ENCODE measurements at regions not wholly inside any gene's neighbourhood (a gene's known extent, or its start where the extent isn't known, plus 50 kb on each side); places are given as distances from the start of the nearest gene placed in this dataset.

- Histone ChIP-seq H3K27me3 (no peaks in the 10 kb centered on the region), H3K4me3 (no peak overlapping the region), H3K9me3 (no peaks in the 10 kb centered on the region), H3K36me3 (no peaks in the 10 kb centered on the region), H3K27ac (no peak overlapping the region), H3K4me1 (no peaks in the 10 kb centered on the region)
- TF ChIP-seq POLR2A (IDR thresholded peaks at IDR 0.05): no peak
- TF ChIP-seq, protein P1, sequence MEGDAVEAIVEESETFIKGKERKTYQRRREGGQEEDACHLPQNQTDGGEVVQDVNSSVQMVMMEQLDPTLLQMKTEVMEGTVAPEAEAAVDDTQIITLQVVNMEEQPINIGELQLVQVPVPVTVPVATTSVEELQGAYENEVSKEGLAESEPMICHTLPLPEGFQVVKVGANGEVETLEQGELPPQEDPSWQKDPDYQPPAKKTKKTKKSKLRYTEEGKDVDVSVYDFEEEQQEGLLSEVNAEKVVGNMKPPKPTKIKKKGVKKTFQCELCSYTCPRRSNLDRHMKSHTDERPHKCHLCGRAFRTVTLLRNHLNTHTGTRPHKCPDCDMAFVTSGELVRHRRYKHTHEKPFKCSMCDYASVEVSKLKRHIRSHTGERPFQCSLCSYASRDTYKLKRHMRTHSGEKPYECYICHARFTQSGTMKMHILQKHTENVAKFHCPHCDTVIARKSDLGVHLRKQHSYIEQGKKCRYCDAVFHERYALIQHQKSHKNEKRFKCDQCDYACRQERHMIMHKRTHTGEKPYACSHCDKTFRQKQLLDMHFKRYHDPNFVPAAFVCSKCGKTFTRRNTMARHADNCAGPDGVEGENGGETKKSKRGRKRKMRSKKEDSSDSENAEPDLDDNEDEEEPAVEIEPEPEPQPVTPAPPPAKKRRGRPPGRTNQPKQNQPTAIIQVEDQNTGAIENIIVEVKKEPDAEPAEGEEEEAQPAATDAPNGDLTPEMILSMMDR (IDR thresholded peaks at IDR 0.05): no peak
- no peak for TF ChIP-seq POLR2AphosphoS5 (IDR thresholded peaks at IDR 0.05; ENCODE audit: insufficient read depth in 1 of 2, low read depth in 1 of 2)
- intact Hi-C loops (cut with DNase I): no loop called here
- DNase-seq (ENCODE audit: extremely low spot score in 2 of 2): no peak
Observed at GRCh38 chr5:51986733-51987132, 603.5 kb downstream of the ISL1 start.

DNA sequence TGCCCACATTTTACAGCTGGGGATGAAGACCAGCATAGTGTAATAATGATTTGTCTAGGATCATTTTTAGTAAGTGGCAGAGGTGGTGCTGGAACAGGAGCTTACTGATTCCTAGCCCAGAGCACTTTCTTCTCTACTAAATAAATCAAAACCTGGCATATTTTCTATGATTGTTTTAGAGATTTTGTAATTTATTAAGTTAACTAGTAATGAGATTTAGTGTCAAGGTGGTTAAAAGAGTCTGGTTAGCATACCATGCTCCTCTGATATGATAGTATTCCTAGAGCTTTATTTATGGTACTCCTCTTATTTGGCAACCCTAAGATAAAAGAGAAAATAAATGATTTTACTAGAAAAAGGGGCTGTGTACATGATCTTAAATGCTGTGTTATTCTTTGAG is 604.0 kb downstream of the ISL1 start:
- Histone ChIP-seq H3K9me3 (no peaks in the 10 kb centered on the region), H3K4me1 (no peaks in the 10 kb centered on the region), H3K27me3 (no peaks in the 10 kb centered on the region), H3K36me3 (no peaks in the 10 kb centered on the region), H3K27ac (no peak overlapping the region), H3K4me3 (no peak overlapping the region)
- TF ChIP-seq POLR2A (IDR thresholded peaks at IDR 0.05) (no peak), POLR2AphosphoS5 (IDR thresholded peaks at IDR 0.05; ENCODE audit: insufficient read depth in 1 of 2, low read depth in 1 of 2) (no peak)
- TF ChIP-seq, protein P1 (IDR thresholded peaks at IDR 0.05): no peak
- intact Hi-C loops (cut with DNase I): no loop called here
- DNase-seq (ENCODE audit: extremely low spot score in 2 of 2): no peak

DNA sequence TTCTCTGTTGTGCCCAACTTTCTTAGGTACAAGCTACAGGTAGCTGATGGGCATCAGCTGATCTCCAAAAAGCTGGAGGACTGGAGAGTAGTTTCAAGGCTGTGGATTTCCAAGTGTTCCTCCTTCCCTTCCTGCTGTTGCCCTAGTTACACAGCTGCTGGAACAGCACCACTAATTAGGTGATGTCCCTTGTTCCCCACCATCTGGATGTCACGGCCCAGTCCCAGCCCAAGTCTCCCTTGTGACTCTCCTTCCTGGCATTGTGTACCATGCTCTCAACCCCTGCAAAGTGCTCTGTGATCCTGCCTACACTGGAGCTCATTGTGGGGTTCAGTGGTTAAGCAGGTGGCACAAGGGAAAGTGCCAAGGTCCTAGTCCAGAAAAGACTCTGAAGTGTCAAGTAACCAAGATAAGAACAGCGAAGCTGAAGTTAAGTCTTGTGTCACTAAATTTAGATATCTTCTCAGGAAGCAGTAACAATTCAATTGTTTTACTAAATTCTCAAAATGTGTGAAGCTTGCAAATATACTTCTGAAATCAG is 604.5 kb downstream of the ISL1 start:
- Histone ChIP-seq H3K27ac (no peak overlapping the region), H3K4me1 (no peaks in the 10 kb centered on the region), H3K9me3 (no peaks in the 10 kb centered on the region), H3K36me3 (no peaks in the 10 kb centered on the region), H3K4me3 (no peak overlapping the region), H3K27me3 (no peaks in the 10 kb centered on the region)
- DNase-seq (ENCODE audit: extremely low spot score in 2 of 2): no peak
- intact Hi-C loops (cut with DNase I): no loop called here
- TF ChIP-seq, protein P1 (IDR thresholded peaks at IDR 0.05): no peak
- TF ChIP-seq POLR2A (IDR thresholded peaks at IDR 0.05): no peak
- no peak for TF ChIP-seq POLR2AphosphoS5 (IDR thresholded peaks at IDR 0.05; ENCODE audit: insufficient read depth in 1 of 2, low read depth in 1 of 2)

DNA sequence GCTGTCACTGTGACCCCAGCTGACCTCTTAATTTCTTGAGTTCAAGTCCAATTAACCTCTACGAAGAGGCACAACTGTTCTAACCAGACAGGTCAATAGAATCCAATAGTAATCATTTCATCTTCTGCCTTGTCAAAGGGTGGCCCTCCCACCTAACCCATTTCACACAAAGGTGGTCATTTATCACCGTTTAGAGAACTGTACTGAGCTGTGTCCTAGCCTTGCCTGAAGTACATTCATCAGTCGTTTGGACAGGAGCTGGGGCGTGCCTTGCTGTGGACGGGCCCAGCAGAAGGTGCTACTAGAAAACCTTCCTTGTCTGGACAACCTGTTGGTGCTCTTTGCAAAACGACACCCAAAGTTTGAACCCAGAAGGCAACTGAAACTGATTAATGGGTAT is 605.4 kb downstream of the ISL1 start:
- intact Hi-C loops (cut with DNase I): no loop called here
- Histone ChIP-seq H3K4me3 (no peak overlapping the region), H3K27ac (no peak overlapping the region), H3K27me3 (no peaks in the 10 kb centered on the region), H3K4me1 (no peaks in the 10 kb centered on the region), H3K36me3 (no peaks in the 10 kb centered on the region), H3K9me3 (no peaks in the 10 kb centered on the region)
- TF ChIP-seq, protein P1 (IDR thresholded peaks at IDR 0.05): no peak
- no peak for TF ChIP-seq POLR2A (IDR thresholded peaks at IDR 0.05)
- TF ChIP-seq POLR2AphosphoS5 (IDR thresholded peaks at IDR 0.05; ENCODE audit: insufficient read depth in 1 of 2, low read depth in 1 of 2): no peak
- no peak for DNase-seq (ENCODE audit: extremely low spot score in 2 of 2)

DNA sequence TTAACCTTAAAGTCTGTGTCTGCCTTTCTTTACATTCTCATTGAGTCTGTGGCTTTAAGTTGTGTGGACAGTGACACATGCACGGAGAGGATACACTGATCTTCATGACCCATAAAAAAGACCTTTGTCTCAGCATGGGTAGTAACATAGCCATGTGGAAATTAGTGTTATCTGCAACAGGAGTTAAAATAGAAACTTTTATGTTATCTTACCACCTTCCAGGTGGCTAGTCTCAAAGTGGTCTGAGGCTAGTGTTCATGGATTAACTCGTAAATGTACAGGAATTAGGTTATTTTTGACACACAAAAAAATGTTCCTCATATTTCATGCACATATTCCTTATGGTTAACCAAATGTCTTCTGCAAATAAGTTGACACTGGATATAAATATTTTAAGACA is 607.0 kb downstream of the ISL1 start:
- H3K27me3 ChIP-seq: no peaks in the 10 kb centered on the region
- H3K27ac ChIP-seq: no peak overlapping the region
- H3K9me3 ChIP-seq: no peaks in the 10 kb centered on the region
- intact Hi-C loops (cut with DNase I): no loop called here
- H3K4me3 ChIP-seq: no peak overlapping the region
- H3K36me3 ChIP-seq: no peaks in the 10 kb centered on the region
- TF ChIP-seq, protein P1 (IDR thresholded peaks at IDR 0.05): no peak
- TF ChIP-seq POLR2AphosphoS5 (IDR thresholded peaks at IDR 0.05; ENCODE audit: insufficient read depth in 1 of 2, low read depth in 1 of 2) (no peak), POLR2A (IDR thresholded peaks at IDR 0.05) (no peak)
- no peaks in the 10 kb centered on the region for H3K4me1 ChIP-seq
- DNase-seq (ENCODE audit: extremely low spot score in 2 of 2): no peak

All from vagina (tissue), 2 donors.